Smooth muscle cell (in vitro differentiated cells): ENCODE measurements at regions not wholly inside any gene's neighbourhood (a gene's known extent, or its start where the extent isn't known, plus 50 kb on each side); places are given as distances from the start of the nearest gene placed in this dataset.

ENCODE experiments used
- DNase-seq: peaks from one replicate; lab custom pipeline; 2025; ENCODE audit not compliant: unreplicated experiment; lab: John Stamatoyannopoulos, UW
- H2AFZ ChIP-seq: fragments of 200-600 bp; sonication (generic); 2 replicates; pipeline ENCODE4 v1.6.0; 2016; ENCODE audit warnings: antibody characterized with exemption, low read depth, mild to moderate bottlenecking
- H3F3A ChIP-seq: fragments of 200-600 bp; sonication (generic); 2 replicates; pipeline ENCODE4 v1.6.0; 2017; ENCODE audit warnings: antibody characterized with exemption, low read depth
- H3K27ac ChIP-seq: fragments of 200-600 bp; sonication (generic); 2 replicates; pipeline ENCODE4 v1.5.1; 2016; ENCODE audit warnings: low read depth, mild to moderate bottlenecking
- H3K27me3 ChIP-seq: fragments of 200-600 bp; sonication (generic); 2 replicates; pipeline ENCODE4 v1.6.1; 2016; ENCODE audit warnings: low read depth, mild to moderate bottlenecking
- H3K36me3 ChIP-seq: fragments of 200-600 bp; sonication (generic); 2 replicates; pipeline ENCODE4 v1.5.1; 2016; ENCODE audit warnings: low read depth
- H3K4me1 ChIP-seq: fragments of 200-600 bp; sonication (generic); 2 replicates; pipeline ENCODE4 v1.5.1; 2016; ENCODE audit warnings: low read depth
- H3K4me2 ChIP-seq: fragments of 200-600 bp; sonication (generic); 2 replicates; pipeline ENCODE4 v1.6.0; 2016; ENCODE audit warnings: mild to moderate bottlenecking
- H3K4me3 ChIP-seq: fragments of 200-600 bp; sonication (generic); 2 replicates; pipeline ENCODE4 v1.5.1; 2016; ENCODE audit warnings: mild to moderate bottlenecking
- H3K79me2 ChIP-seq: fragments of 200-600 bp; sonication (generic); 2 replicates; pipeline ENCODE4 v1.6.0; 2016; ENCODE audit warnings: low read depth, mild to moderate bottlenecking
- H3K9ac ChIP-seq: fragments of 200-600 bp; sonication (generic); 2 replicates; pipeline ENCODE4 v1.6.0; 2016; ENCODE audit warnings: low read depth
- H3K9me3 ChIP-seq: fragments of 200-600 bp; sonication (generic); replicated peaks from 2 replicates; pipeline ENCODE4 v1.5.1; 2016; ENCODE audit warnings: low read depth
- H4K20me1 ChIP-seq: fragments of 200-600 bp; sonication (generic); 2 replicates; pipeline ENCODE4 v1.6.0; 2016; ENCODE audit warnings: low read depth
- WGBS: methylation state at CpG from one replicate; pipeline ENCODE4 v1.1.7; 2016; ENCODE audit warnings: low lambda C conversion rate; 5-methylcytosine and 5-hydroxymethylcytosine counted together
- TF ChIP-seq, protein P1 (sequence below): fragments of 200-600 bp; sonication (generic); IDR thresholded peaks from 2 replicates; pipeline ENCODE4 v1.5.1; 2017; ENCODE audit warnings: borderline replicate concordance, mild to moderate bottlenecking, antibody characterized with exemption; ENCODE audit not compliant: insufficient read depth, poor library complexity, severe bottlenecking

DNA sequence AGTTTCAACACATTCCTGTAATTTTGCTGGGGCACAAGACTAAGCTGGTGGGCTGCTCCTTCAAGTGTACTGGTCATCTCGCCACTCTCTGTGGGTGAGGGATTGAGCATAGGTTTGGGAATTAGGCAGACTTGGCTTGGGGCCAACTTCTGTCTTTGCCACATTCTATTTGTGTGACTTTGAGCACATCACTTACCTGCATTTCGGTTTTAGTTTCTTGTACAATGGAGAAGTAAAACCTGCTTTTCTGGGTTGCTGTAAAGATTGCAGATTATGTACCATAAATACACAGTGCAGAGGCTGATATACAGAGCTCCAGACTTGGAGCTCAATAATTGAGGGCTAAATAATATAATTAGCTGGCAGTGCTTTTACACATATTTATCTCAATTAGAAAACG, 162.1 kb downstream of the C3orf38 start:
- Histone ChIP-seq H3K9me3 (no peaks in the 10 kb centered on the region), H2AFZ (no peak overlapping the region), H3K79me2 (no peaks in the 10 kb centered on the region), H4K20me1 (no peaks in the 10 kb centered on the region), H3K27ac (no peak overlapping the region), H3K4me3 (no peak overlapping the region), H3K4me1 (no peaks in the 10 kb centered on the region), H3K4me2 (no peak overlapping the region), H3K9ac (no peak overlapping the region), H3K27me3 (no peaks in the 10 kb centered on the region), H3F3A (no peaks in the 10 kb centered on the region), H3K36me3 (no peaks in the 10 kb centered on the region)
- DNase-seq, result no peak
- WGBS, result 78% methylated on average over 3 of the region's 3 CpGs
- TF ChIP-seq, protein P1, sequence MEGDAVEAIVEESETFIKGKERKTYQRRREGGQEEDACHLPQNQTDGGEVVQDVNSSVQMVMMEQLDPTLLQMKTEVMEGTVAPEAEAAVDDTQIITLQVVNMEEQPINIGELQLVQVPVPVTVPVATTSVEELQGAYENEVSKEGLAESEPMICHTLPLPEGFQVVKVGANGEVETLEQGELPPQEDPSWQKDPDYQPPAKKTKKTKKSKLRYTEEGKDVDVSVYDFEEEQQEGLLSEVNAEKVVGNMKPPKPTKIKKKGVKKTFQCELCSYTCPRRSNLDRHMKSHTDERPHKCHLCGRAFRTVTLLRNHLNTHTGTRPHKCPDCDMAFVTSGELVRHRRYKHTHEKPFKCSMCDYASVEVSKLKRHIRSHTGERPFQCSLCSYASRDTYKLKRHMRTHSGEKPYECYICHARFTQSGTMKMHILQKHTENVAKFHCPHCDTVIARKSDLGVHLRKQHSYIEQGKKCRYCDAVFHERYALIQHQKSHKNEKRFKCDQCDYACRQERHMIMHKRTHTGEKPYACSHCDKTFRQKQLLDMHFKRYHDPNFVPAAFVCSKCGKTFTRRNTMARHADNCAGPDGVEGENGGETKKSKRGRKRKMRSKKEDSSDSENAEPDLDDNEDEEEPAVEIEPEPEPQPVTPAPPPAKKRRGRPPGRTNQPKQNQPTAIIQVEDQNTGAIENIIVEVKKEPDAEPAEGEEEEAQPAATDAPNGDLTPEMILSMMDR, result no peak

DNA sequence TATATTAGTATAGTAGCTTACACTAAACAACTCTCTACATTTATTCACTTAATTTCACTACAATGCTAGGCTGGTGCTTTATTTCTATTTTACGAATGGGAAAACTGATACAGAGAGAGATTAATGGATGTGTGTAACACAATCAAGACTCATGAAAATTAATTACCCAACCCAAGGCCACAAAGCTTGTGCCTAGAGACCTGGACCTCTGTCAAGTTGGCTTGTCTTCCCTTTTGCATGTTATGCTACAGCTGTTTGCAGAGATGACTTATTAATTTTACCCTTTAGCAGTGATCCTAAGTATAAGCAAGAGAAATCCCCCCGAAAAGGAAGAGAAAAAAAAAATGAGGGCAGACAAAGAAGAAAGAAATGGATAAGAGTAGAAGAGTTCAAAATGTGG, 162.5 kb downstream of the C3orf38 start:
- DNase-seq, result no peak
- no peak overlapping the region for H3K9ac ChIP-seq
- no peak overlapping the region for H3K4me3 ChIP-seq
- H4K20me1 ChIP-seq, result no peaks in the 10 kb centered on the region
- TF ChIP-seq, protein P1, result no peak
- no peaks in the 10 kb centered on the region for H3K27me3 ChIP-seq
- H2AFZ ChIP-seq, result no peak overlapping the region
- no peaks in the 10 kb centered on the region for H3K36me3 ChIP-seq
- H3K9me3 ChIP-seq, result no peaks in the 10 kb centered on the region
- H3K79me2 ChIP-seq, result no peaks in the 10 kb centered on the region
- H3K4me1 ChIP-seq, result no peaks in the 10 kb centered on the region
- H3K4me2 ChIP-seq, result no peak overlapping the region
- WGBS, result 94% methylated on average over 2 of the region's 2 CpGs
- no peak overlapping the region for H3K27ac ChIP-seq
- H3F3A ChIP-seq, result no peaks in the 10 kb centered on the region

DNA sequence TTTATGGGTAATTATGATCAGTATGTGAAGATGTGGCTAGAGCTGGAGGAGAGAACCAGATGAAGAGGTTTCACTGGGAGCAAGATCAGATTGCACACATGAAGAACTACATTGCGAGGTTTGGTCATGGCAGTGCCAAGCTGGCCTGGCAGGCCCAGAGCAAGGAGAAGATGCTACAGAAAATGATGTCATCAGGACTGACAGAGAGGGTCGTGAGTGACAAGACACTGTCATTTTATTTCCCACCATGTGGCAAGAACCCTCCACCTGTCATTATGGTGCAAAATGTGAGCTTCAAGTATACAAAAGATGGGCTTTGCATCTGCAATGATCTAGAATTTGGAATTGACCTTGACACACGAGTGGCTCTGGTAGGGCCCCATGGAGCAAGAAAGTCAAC, 168.3 kb downstream of the C3orf38 start:
- H2AFZ ChIP-seq, result no peak overlapping the region
- H3K79me2 ChIP-seq, result no peaks in the 10 kb centered on the region
- WGBS, result 87% methylated on average over 3 of the region's 3 CpGs
- no peaks in the 10 kb centered on the region for H3K9me3 ChIP-seq
- H3K36me3 ChIP-seq, result no peaks in the 10 kb centered on the region
- H3K27me3 ChIP-seq, result no peaks in the 10 kb centered on the region
- no peak overlapping the region for H3K4me2 ChIP-seq
- no peak overlapping the region for H3K27ac ChIP-seq
- H3K4me3 ChIP-seq, result no peak overlapping the region
- no peaks in the 10 kb centered on the region for H3K4me1 ChIP-seq
- DNase-seq, result no peak
- H4K20me1 ChIP-seq, result no peaks in the 10 kb centered on the region
- TF ChIP-seq, protein P1, result no peak
- H3K9ac ChIP-seq, result no peak overlapping the region
- H3F3A ChIP-seq, result no peaks in the 10 kb centered on the region

DNA sequence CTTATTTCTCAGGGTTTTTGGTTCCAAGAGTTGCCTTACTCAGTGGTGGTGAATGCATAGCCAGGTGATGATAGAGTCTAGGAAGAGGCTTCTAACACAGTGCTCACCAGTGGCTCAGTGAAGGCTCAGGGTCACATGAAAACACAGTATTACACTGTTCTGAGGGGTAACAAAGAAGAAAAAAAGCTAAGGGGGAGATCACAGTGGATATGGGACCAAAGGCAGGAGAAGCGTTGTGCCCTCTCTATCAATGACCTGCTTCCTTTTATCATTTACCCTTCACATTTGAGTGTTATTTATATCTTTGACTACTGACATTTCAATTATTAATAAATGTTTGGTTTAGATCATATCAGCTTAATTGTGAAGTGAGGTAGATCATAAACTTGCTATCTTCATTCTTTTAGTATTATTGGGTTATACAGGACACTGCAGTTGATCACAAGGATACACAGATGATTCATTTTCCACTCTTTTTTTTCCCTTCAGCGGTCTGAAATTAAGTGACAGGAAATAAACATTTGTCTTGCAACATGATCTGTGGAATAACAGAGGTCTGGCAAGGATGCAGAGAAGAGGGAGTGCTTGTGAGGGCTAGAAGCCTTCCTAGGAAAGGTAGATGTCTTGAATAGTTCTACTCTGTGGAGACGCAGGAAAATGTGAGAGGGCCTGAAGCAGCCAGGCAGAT, 171.7 kb downstream of the C3orf38 start:
- no peaks in the 10 kb centered on the region for H4K20me1 ChIP-seq

More for the DNA sequence above, 171.7 kb downstream of the C3orf38 start:
- Histone ChIP-seq H3K27me3 (no peaks in the 10 kb centered on the region), H3K4me2 (no peak overlapping the region), H3K36me3 (no peaks in the 10 kb centered on the region), H3F3A (no peaks in the 10 kb centered on the region), H3K4me1 (no peaks in the 10 kb centered on the region), H2AFZ (no peak overlapping the region), H3K4me3 (no peak overlapping the region), H3K79me2 (no peaks in the 10 kb centered on the region), H3K27ac (no peak overlapping the region), H3K9ac (no peak overlapping the region), H3K9me3 (no peaks in the 10 kb centered on the region)
- 67% methylated on average over 3 of the region's 3 CpGs for whole genome bisulfite sequencing
- no peak for DNase-seq
- TF ChIP-seq, protein P1, result no peak
